A549 (cell line): ENCODE measurements at regions not wholly inside any gene's neighbourhood (a gene's known extent, or its start where the extent isn't known, plus 50 kb on each side); places are given as distances from the start of the nearest gene placed in this dataset.
"Not testable (repeated sequence)": the region's sequence is repeated elsewhere in the genome, so short reads cannot be mapped to it uniquely, and the experiment has no call there.

Experiments
- ATAC-seq, 2 experiments: fragments of 200-7000 bp in 1 of 2; fragments of >200 bp in 1 of 2; cut with Nextera tagmentation in 1 of 2; cut with Tn5 transposase in 1 of 2; 3 replicates each; pipeline versions ENCODE4 v1.8.0 to v1.9.1; 2018 to 2020; ENCODE audit warnings: mild to moderate bottlenecking in 1 of 2, moderate library complexity in 1 of 2
- CTCF ChIA-PET: fragments of 300-600 bp; sonication (Branson Sonifier 250); formaldehyde crosslinking; extraction: SDS; loops from one replicate; lab custom pipeline; 2021; ENCODE audit warnings: antibody characterized with exemption, inconsistent platforms; lab: Yijun Ruan, JAX
- POLR2A ChIA-PET: fragments of 350-600 bp; formaldehyde crosslinking; extraction: SDS; loops from one replicate; lab custom pipeline; 2021; ENCODE audit warnings: antibody characterized with exemption, inconsistent platforms; lab: Yijun Ruan, JAX
- DNase-seq, 2 experiments: peaks; one replicate each; pipeline versions ENCODE4 v3.0.0 to v3.0.0-alpha.2; 2011 to 2016; ENCODE audit warnings: low read depth in 1 of 2, low spot score in 1 of 2
- FAIRE-seq: peaks from 2 replicates; lab custom pipeline; 2011; peaks lifted over from hg19 to GRCh38; lab: Jason Lieb, UNC
- H3K27ac ChIP-seq, 2 experiments: fragments of >200 bp; sonication (Bioruptor Twin); formaldehyde crosslinking; 3 replicates each; pipeline ENCODE4 v1.5.1; 2016 to 2017
- H3K4me1 ChIP-seq: fragments of >200 bp; sonication (Bioruptor Twin); formaldehyde crosslinking; 3 replicates; pipeline ENCODE4 v1.6.1; 2016
- H3K4me2 ChIP-seq: fragments of >200 bp; sonication (Bioruptor Twin); formaldehyde crosslinking; 3 replicates; pipeline ENCODE4 v1.6.1; 2016
- H3K4me3 ChIP-seq: fragments of >200 bp; sonication (Bioruptor Twin); formaldehyde crosslinking; 3 replicates; pipeline ENCODE4 v1.5.1; 2016
- H3K9me3 ChIP-seq: fragments of >200 bp; sonication (Bioruptor Twin); formaldehyde crosslinking; 3 replicates; pipeline ENCODE4 v1.6.1; 2016
- CBX2 ChIP-seq: fragments of 200-600 bp; sonication (generic); IDR thresholded peaks from 2 replicates; pipeline ENCODE4 v1.6.1; 2016; ENCODE audit warnings: low read depth, mild to moderate bottlenecking, borderline replicate concordance
- CHD2 ChIP-seq: fragments of 150-350 bp; IDR thresholded peaks from 2 replicates; pipeline ENCODE4 v1.6.1; 2014; ENCODE audit warnings: low read length; ENCODE audit not compliant: partially characterized antibody
- CHD4 ChIP-seq: fragments of 200-600 bp; sonication (generic); IDR thresholded peaks from 2 replicates; pipeline ENCODE4 v1.6.1; 2016; ENCODE audit warnings: antibody characterized with exemption, mild to moderate bottlenecking, borderline replicate concordance
- CTCF ChIP-seq: fragments of >200 bp; sonication (Bioruptor Twin); formaldehyde crosslinking; IDR thresholded peaks from 3 replicates; pipeline ENCODE4 v1.5.1; 2016
- EHMT2 ChIP-seq: fragments of 200-600 bp; sonication (generic); IDR thresholded peaks from 2 replicates; pipeline ENCODE4 v1.6.1; 2016; ENCODE audit warnings: antibody characterized with exemption, low read depth, mild to moderate bottlenecking, moderate library complexity
- EP300 ChIP-seq, 2 experiments: fragments of >200 bp; sonication (Bioruptor Twin); formaldehyde crosslinking; IDR thresholded peaks; 2 replicates in 1 of 2; 3 replicates in 1 of 2; pipeline ENCODE4 v1.6.1; 2016 to 2017
- ESRRA ChIP-seq: fragments of 150-350 bp; IDR thresholded peaks from 2 replicates; pipeline ENCODE4 v1.6.1; 2014; ENCODE audit warnings: mild to moderate bottlenecking, low read length, borderline replicate concordance
- HEYL ChIP-seq: fragments of 250-450 bp; sonication (Bioruptor Pico); IDR thresholded peaks from 2 replicates; pipeline ENCODE4 v1.8.0; 2021; ENCODE audit warnings: mild to moderate bottlenecking, moderate library complexity
- HOXA7 ChIP-seq: fragments of 250-450 bp; sonication (Bioruptor Pico); IDR thresholded peaks from 2 replicates; pipeline ENCODE4 v1.5.0; 2020; ENCODE audit warnings: mild to moderate bottlenecking, moderate library complexity
- HOXB13 ChIP-seq: fragments of 250-450 bp; sonication (Bioruptor Pico); IDR thresholded peaks from 2 replicates; pipeline ENCODE4 v1.5.0; 2020; ENCODE audit warnings: low read depth, mild to moderate bottlenecking, moderate library complexity
- JUN ChIP-seq, 2 experiments: fragments of >200 bp; sonication (Bioruptor Twin); formaldehyde crosslinking; IDR thresholded peaks; 2 replicates in 1 of 2; 3 replicates in 1 of 2; pipeline ENCODE4 v1.6.1; 2016 to 2017
- JUNB ChIP-seq: fragments of >200 bp; sonication (Bioruptor Twin); formaldehyde crosslinking; IDR thresholded peaks from 2 replicates; pipeline ENCODE4 v1.6.1; 2016
- MAFK ChIP-seq: fragments of 450-650 bp; IDR thresholded peaks from 2 replicates; pipeline ENCODE4 v1.6.1; 2014; ENCODE audit not compliant: partially characterized antibody
- MAZ ChIP-seq: fragments of 150-350 bp; IDR thresholded peaks from 2 replicates; pipeline ENCODE4 v1.6.1; 2014; ENCODE audit warnings: antibody characterized with exemption, low read depth, low read length, borderline replicate concordance
- NFE2L2 ChIP-seq: fragments of 150-350 bp; conservative IDR thresholded peaks from 2 replicates; pipeline ENCODE4 v1.6.1; 2014; ENCODE audit warnings: low read length
- NR3C1 ChIP-seq: fragments of >200 bp; sonication (Bioruptor Twin); formaldehyde crosslinking; IDR thresholded peaks from 3 replicates; pipeline ENCODE4 v1.6.1; 2017
- RCOR1 ChIP-seq: fragments of 150-350 bp; IDR thresholded peaks from 2 replicates; pipeline ENCODE4 v1.6.1; 2014; ENCODE audit warnings: antibody characterized with exemption, low read length, low read depth
- RFX5 ChIP-seq: fragments of 450-650 bp; IDR thresholded peaks from 2 replicates; pipeline ENCODE4 v1.7.1; 2014; ENCODE audit warnings: antibody characterized with exemption, mild to moderate bottlenecking, moderate library complexity
- TP53 ChIP-seq: fragments of 250-450 bp; sonication (Bioruptor Pico); IDR thresholded peaks from 2 replicates; pipeline ENCODE4 v1.5.0; 2021; ENCODE audit warnings: mild to moderate bottlenecking, moderate library complexity
- ZFP36 ChIP-seq: fragments of 450-650 bp; IDR thresholded peaks from 2 replicates; pipeline ENCODE4 v1.6.1; 2014; ENCODE audit warnings: borderline replicate concordance; ENCODE audit not compliant: partially characterized antibody
- ZSCAN20 ChIP-seq: fragments of 250-450 bp; sonication (Bioruptor Pico); IDR thresholded peaks from 2 replicates; pipeline ENCODE4 v1.8.0; 2022; ENCODE audit warnings: mild to moderate bottlenecking, moderate library complexity
- WGBS: methylation state at CpG from one replicate; pipeline ENCODE4 v1.1.6; 2017; ENCODE audit errors: missing lambda C conversion rate; 5-methylcytosine and 5-hydroxymethylcytosine counted together
- TF ChIP-seq, protein P1 (sequence below): IDR thresholded peaks from 2 replicates; pipeline ENCODE4 v1.6.1; 2012
- TF ChIP-seq, protein P2 (sequence below): fragments of 250-450 bp; sonication (Bioruptor Pico); IDR thresholded peaks from 2 replicates; pipeline ENCODE4 v1.5.0; 2021; ENCODE audit warnings: mild to moderate bottlenecking, moderate library complexity, borderline replicate concordance

DNA sequence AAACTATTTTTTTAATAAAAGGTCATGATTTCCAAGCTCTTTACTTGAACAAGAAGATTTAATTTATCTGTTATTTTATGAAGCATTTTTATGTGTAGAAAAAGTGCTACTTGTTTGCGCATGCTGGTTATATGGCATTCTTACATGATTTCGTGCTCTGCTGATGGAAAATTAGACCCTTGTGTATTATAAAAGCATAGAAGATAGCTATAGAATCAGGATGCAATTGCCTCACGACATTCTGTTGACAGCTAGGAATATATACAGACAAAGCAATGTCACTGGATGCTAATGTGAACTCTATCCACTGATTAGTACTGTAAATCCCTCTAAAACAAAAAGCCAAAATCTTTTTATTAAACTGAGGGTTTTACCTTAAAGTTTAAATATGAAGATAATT, 255.9 kb downstream of the MDFIC start:
- FAIRE-seq = no peak
- Histone ChIP-seq H3K9me3 (no peaks in the 10 kb centered on the region), H3K4me3 (no peak overlapping the region), H3K4me2 (no peak overlapping the region), H3K27ac (no peak overlapping the region), H3K4me1 (no peaks in the 10 kb centered on the region)
- 40% methylated on average over 3 of the region's 3 CpGs for WGBS
- POLR2A ChIA-PET = no interaction called here
- DNase-seq = no peak
- TF ChIP-seq ESRRA (no peak), JUN (IDR thresholded peaks at IDR 0.05) (no peak), HOXB13 (CRISPR knock-in tag) (no peak), CHD4 (no peak), EP300 (IDR thresholded peaks at IDR 0.05) (no peak), MAZ (no peak), CTCF (no peak), TP53 (no peak), RFX5 (no peak), ZSCAN20 (CRISPR knock-in tag) (no peak), RCOR1 (no peak), HEYL (CRISPR knock-in tag) (no peak), NR3C1 (no peak), CHD2 (no peak), EHMT2 (no peak), MAFK (no peak)
- TF ChIP-seq, protein P1, sequence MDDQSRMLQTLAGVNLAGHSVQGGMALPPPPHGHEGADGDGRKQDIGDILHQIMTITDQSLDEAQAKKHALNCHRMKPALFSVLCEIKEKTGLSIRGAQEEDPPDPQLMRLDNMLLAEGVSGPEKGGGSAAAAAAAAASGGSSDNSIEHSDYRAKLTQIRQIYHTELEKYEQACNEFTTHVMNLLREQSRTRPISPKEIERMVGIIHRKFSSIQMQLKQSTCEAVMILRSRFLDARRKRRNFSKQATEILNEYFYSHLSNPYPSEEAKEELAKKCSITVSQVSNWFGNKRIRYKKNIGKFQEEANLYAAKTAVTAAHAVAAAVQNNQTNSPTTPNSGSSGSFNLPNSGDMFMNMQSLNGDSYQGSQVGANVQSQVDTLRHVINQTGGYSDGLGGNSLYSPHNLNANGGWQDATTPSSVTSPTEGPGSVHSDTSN = no peak
- CTCF ChIA-PET = no interaction called here
- no peak for ATAC-seq

GRCh38 chr7:115177103-115177502, 255.2 kb downstream of the MDFIC start:
- ChIA-PET CTCF (no interaction called here), POLR2A (no interaction called here)
- FAIRE-seq = no peak
- ATAC-seq = no peak
- H3K9me3 ChIP-seq = no peaks in the 10 kb centered on the region
- no peaks in the 10 kb centered on the region for H3K4me1 ChIP-seq
- WGBS = 0% methylated on average over 1 of the region's 1 CpG
- no peak overlapping the region for H3K4me2 ChIP-seq
- TF ChIP-seq, protein P2, sequence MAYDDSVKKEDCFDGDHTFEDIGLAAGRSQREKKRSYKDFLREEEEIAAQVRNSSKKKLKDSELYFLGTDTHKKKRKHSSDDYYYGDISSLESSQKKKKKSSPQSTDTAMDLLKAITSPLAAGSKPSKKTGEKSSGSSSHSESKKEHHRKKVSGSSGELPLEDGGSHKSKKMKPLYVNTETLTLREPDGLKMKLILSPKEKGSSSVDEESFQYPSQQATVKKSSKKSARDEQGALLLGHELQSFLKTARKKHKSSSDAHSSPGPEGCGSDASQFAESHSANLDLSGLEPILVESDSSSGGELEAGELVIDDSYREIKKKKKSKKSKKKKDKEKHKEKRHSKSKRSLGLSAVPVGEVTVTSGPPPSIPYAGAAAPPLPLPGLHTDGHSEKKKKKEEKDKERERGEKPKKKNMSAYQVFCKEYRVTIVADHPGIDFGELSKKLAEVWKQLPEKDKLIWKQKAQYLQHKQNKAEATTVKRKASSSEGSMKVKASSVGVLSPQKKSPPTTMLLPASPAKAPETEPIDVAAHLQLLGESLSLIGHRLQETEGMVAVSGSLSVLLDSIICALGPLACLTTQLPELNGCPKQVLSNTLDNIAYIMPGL (CRISPR knock-in tag) = no peak
- TF ChIP-seq ZFP36 = no peak
- no peak for TF ChIP-seq NFE2L2
- TF ChIP-seq HOXA7 (CRISPR knock-in tag) = no peak
- no peak for TF ChIP-seq CBX2
- TF ChIP-seq JUNB = no peak
- TF ChIP-seq ZSCAN20 (CRISPR knock-in tag) = no peak
- no peak overlapping the region for H3K4me3 ChIP-seq
- no peak overlapping the region for H3K27ac ChIP-seq
- DNase-seq = no peak

DNA sequence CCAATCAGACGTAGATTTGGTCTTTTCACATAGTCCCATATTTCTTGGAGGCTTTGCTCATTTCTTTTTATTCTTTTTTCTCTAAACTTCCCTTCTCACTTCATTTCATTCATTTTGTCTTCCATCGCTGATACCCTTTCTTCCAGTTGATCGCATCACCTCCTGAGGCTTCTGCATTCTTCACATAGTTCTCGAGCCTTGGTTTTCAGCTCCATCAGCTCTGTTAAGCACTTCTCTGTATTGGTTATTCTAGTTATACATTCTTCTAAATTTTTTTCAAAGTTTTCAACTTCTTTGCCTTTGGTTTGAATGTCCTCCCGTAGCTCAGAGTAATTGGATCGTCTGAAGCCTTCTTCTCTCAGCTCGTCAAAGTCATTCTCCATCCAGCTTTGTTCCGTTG, 250.5 kb downstream of the MDFIC start:
- H3K27ac ChIP-seq, FAIRE-seq, H3K4me2 ChIP-seq, H3K4me1 ChIP-seq, POLR2A ChIA-PET, H3K4me3 ChIP-seq, CTCF ChIA-PET, DNase-seq, ATAC-seq, H3K9me3 ChIP-seq: not testable (repeated sequence)
- 67% methylated on average over 8 of the region's 8 CpGs for WGBS
